HG02588 (cell line): ENCODE measurements at regions not wholly inside any gene's neighbourhood (a gene's known extent, or its start where the extent isn't known, plus 50 kb on each side); places are given as distances from the start of the nearest gene placed in this dataset.
"Not testable (repeated sequence)": the region's sequence is repeated elsewhere in the genome, so short reads cannot be mapped to it uniquely, and the experiment has no call there.

Source experiments
- ATAC-seq: cut with Tn5 transposase; IDR thresholded peaks from one replicate; pipeline ENCODE4 v1.9.1; 2021; ENCODE audit warnings: mild to moderate bottlenecking, moderate library complexity; ENCODE audit not compliant: unreplicated experiment

- no peak for ATAC-seq
These were observed 1960.9 kb upstream of the DEFB115 start for GRCh38 chr20:29296256-29297230.

DNA sequence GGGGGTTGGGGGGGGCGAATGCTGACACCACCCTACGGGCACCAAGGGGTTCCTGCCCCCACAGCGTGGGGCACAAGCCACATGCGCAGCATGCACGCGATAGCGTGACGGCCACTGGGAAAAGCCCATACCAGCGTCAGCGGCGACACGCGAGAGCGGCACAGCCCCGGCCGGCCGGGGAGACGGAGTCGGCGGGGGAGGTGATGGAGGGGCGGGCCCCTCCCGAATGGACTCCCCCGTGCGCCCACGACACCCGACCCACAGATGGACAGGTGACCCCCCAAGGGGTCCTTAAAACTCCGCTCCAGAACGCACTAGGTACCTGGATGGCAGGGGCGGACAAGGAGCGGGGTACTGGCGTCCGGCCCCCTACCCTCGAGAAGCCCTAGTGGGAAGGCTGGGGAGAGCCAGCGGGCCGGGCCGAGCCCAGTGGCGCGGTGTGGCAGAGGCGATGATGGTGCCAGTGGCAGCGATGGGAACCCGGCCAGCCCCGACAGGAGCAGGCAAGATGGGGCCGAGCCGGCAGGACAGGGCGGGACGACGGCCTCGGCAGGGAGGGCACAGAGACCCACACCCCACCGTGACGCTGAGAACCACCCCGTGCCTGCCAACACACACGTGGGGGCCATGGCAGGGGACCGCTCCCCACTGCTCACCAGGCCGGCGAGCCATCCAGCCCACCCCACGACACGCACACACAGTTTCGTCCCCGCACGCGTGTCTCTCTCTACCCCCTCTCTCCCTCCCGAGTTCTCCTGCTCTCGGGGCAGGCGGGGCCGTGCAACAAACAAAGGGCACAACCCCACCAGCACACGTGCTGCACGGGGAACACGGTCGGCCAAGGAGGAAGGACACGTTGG is 1959.8 kb upstream of the DEFB115 start:
- ATAC-seq: no peak

DNA sequence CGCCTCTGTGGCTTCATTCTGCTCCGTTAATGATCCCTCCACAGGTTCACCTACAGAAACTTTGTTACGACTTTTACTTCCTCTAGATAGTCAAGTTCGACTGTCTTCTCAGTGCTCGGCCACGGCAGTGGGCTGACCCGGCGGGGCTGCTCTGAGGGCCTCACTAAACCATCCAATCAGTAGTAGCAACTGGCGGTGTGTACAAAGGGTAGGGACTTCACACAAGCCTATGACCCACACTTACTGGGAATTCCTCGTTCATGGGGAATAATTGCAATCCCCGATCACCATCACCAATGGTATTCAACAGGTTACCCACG is 1959.2 kb upstream of the DEFB115 start:
- ATAC-seq: no peak

DNA sequence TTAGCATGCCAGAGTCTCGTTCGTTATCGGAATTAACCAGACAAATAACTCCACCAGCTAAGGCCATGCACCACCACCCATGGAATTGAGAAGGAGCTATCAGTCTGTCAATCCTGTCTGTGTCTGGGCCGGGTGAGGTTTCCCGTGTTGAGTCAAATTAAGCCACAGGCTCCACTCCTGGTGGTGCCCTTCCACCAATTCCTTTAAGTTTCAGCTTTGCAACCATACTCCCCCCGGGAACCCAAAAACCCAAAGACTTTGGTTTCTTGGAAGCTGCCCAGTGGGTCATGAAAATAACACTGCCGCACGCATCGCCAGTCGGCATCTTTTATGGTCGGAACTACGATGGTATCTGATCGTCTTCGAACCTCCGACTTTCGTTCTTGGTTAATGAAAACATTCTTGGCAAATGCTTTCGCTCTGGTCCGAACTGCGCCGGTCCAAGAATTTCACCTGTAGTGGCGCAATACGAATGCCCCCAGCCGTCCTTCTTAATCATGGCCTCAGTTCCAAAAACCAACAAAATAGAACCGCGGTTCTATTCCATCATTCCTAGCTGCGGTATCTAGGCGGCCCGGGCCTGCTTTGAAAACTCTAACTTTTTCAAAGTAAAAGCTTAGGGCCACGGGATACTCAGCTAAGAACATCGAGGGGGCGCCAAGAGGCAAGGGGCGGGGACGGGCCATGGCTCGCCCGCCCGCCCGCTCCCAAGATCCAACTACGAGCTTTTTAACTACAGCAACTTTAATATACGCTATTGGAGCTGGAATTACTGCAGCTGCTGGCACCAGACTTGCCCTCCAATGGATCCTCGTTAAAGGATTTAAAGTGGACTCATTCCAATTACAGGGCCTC is 1958.5 kb upstream of the DEFB115 start:
- no peak for ATAC-seq

DNA sequence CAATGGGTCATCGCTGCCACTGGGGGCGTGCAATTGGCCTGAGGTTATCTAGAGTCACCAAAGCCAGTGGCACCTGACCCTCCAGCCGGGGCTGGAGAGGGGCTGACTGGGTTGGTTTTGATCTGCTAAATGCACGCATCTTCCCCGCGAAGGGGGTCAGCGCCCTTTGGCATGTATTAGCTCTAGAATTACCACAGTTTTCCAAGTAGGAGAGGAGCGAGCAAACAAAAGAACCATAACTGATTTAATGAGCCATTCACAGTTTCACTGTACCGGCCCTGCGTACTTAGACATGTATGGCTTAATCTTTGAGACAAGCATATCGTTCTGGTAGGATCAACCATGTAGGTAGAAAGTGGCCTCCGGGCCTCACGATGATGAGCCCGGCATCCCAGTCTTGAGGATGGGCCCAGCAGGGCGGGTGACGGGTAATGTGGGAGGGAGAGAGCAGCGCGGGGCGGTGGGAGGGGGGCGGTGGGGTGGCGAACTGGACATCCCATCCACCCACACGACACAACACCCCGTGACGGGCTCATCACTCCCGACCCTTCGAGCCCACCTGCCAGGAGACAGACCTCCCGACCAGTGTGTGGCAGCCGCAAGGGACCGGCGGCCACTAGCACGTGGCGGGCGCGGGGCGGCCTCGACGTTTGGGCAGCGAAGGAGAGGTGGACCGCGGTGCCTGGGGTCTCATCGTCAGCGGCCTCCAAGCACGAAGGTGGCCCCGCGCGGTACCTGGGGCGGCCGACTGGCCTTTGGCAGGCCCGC is 1957.5 kb upstream of the DEFB115 start:
- no peak for ATAC-seq

- ATAC-seq: no peak
These were observed 1956.6 kb upstream of the DEFB115 start for GRCh38 chr20:29300579-29301551.

DNA sequence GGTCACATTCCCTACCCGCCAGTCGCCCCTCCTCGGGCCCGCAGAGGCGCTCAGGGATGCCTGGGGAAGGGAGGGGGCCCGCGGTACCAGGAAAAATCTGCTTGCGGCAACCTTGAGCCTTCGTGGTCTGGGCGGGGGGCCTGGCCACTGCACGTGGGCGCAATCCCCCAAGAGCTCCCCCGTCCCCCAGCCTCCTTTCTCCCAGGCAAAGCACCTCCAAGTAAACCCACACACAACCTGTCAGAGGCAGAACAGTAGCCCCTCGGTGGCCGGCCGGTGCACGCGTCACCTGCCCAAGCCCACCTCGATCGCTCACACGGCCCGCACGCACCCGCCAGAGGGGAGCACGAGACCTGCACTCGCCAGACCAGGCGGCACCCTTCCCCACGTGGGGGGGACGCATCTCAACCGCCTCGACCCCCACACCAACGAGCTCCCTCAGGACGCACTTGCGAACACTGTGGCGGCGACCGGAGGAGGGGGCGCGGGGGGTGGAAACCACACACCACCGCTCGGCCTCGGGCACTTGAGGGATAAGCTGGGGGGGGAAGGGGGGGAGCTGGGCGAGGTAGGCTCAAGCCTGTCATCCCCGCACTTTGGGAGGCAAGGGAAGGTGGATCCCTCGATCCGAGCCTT is 1955.7 kb upstream of the DEFB115 start:
- no peak for ATAC-seq

DNA sequence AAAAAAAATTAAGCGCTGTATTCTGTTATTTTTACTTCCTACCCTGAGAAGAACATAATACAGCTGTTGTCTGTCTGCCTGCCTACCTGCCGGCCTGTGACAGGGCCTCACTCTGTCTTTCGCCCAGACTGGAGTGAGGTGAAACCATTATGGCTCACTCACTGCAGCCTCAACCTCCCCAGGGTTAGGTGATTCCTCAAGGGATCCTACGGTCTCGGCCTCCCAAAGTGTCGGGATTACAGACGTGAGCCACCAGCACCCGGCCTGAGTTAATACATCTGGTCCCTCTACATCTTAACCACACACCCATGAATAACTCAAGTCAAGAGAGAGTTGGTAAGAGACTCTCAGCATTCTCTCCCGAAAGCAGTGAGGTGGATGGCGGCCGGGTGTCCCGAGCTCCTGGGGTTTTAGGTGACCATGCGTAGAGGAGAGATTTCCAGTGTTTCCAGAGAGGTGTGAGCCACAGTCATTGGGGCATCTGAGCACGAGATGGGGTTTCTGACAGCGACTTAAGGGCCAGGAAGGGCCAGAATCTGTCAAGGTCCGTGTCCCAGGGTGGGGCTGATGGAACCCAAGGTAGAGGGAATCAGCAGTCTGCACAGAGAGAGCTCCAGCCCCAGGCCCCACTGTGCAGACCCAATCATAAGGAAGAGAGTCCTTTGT is 1954.4 kb upstream of the DEFB115 start:
- ATAC-seq: no peak

- ATAC-seq: no peak
These were observed 1950.9 kb upstream of the DEFB115 start for GRCh38 chr20:29306390-29307072.

GRCh38 chr20:29307484-29307883 is 1950.0 kb upstream of the DEFB115 start:
- not testable (repeated sequence) for ATAC-seq

DNA sequence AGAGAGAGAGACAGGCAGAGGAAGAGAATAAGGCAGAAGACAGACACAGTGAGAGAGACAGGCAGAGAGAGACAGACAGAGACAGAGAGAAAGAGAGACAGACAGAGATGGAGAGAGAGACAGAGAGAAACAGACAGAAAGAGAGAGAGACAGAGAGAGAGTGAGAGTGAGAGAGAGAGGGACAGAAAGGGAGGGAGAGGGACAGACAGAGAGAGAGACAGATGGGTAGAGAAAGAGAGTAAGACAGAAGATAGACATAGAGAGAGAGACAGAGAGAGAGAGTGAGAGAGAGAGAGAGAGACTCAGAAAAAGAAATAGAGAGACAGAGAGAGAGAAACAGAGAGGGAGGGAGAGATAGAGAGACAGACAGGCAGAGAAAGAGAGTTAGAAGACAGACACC is 1948.5 kb upstream of the DEFB115 start:
- ATAC-seq: not testable (repeated sequence)

DNA sequence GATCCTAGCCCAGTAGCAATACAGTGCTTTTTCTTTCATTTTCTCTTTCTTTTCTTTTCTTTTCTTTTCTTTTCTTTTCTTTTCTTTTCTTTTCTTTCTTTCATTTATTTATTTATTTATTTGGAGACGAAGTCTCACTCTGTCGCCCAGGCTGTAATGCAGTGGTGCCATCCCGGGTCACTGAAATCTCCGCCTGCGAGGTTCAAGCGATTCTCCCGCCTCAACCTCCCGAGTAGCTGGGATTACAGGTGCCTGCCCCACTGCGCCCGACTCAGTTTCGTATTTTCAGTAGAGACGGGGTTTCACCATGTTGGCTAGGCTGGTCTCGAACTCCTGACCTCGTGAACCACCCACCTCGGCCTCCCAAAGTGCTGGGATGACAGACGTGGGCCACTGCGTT is 1948.0 kb upstream of the DEFB115 start:
- ATAC-seq: not testable (repeated sequence)

GRCh38 chr20:29311046-29311445 is 1946.4 kb upstream of the DEFB115 start:
- ATAC-seq: not testable (repeated sequence)

GRCh38 chr20:29312679-29313078 is 1944.8 kb upstream of the DEFB115 start:
- not testable (repeated sequence) for ATAC-seq

- no peak for ATAC-seq
These were observed 1944.0 kb upstream of the DEFB115 start for GRCh38 chr20:29313481-29313880.

DNA sequence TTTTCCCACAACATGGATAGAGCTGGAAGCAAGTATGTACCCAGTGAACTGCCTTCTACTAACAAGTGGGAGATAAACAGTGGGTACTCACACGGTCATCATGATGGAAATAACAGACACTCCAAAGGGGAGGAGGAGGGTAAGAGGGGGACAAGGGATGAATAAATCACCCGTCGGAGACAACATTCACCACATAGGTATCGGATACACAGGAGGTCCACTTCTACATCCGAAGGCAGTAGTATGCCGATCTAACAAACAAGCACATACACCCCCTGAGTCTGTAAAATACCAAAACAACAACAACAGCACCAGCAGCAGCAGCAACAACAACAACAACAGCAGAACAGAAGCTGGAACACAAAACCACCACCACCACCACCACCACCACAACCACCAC is 1943.2 kb upstream of the DEFB115 start:
- ATAC-seq: no peak

GRCh38 chr20:29318871-29319461 is 1938.5 kb upstream of the DEFB115 start:
- ATAC-seq: no peak
